LHCN-M2 (cell line): ENCODE measurements at regions not wholly inside any gene's neighbourhood (a gene's known extent, or its start where the extent isn't known, plus 50 kb on each side); places are given as distances from the start of the nearest gene placed in this dataset.
"Not testable (repeated sequence)": the region's sequence is repeated elsewhere in the genome, so short reads cannot be mapped to it uniquely, and the experiment has no call there.

Experiments used
- DNase-seq: peaks from one replicate; pipeline ENCODE4 v3.0.0-alpha.2; 2012; ENCODE audit warnings: low read depth

DNA sequence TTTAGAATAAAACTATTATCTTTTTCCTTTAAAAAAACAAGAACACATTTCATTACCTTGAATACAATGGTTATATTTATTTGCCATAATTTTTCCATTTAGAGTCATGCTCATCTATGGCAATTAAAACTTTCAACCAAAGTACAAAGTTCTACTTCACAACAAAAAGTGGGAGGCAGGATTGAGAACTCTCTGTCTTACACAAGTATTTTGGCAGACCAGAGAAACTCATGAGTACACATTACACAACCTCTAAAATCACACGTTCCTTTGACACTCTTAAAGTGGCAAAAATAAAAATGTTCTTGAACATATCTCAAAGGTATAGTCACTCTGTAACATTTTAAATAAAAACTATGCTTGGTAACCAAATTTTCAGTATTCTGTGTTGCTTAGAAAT, 213.4 kb downstream of the IL15 start:
- DNase-seq = no peak

DNA sequence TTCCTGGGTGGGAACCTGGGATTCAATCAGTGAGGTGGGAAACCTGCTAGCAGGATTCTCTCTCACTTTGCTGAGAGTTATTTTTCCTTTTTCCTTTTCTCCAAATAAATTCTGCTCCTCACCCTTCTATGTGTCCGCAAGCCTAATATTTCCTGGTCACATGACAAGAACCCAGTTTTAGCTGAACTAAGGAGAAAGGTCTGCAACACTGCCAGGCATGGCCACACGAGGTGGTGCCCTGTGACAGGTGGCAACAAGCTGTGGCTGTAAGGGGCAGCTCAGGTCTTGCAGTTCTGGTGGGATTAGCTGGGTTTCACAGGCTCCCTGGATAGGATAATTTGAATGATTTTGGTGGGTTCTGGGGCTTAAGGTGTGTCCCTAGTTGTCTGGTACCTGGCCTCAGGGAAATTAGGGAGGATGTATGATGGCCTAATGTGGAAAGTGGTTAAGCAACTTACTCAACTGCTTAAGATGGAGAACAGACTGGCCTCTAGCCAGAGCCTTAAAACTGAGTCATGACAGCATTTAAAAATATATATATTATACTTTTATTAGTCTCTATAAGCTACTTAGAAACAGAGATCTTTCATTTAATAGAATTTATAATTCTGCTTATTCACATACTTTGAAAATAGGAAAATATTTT, 215.0 kb downstream of the IL15 start:
- no peak for DNase-seq

DNA sequence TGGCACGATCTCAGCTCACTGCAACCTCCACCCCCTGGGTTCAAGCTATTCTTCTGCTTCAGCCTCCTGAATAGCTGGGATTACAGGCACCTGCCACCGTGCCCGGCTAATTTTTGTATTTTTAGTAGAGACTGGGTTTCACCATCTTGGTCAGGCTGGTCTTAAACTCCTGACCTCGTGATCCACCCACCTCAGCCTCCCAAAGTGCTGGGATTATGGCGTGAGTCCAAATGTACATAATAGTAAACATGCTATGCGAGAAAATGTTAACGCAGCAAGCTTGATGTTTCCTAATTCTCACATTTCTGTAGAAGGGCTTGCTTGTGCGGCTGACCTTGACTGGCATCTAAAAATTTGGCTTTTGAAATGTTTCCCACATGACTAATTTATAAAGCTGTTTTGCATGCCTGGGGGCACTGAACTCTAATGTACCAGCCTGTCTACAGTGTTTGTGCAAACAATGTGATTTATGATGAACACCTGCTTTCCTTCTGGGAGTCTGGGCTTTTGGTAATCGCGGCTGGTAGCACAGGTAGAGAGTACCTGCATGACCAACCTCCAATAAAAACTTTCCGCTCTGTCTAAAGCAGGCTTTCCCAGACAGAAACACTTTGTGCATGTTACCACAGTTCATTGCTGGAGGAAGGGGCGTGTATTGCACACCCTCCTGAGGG, 216.8 kb downstream of the IL15 start:
- peak; percentile 37 for DNase-seq

DNA sequence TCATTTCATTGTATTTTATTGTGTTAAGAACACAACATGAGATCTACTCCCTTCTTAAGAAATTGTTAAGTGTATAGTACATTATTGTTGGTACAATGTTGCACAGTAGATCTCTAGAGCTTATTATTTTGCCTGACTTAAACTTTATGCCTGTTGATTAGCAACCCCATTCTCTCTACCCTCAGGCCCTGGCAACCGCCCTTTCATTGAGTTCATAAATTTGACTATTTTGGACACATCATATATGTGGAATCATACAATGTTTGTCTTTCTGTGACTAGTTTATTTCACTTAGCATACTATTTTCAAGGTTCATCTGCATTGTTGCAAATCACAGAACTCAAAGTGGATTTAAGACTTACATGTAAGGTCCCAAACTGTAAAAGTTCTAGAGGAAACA, 222.1 kb downstream of the IL15 start:
- DNase-seq = no peak

DNA sequence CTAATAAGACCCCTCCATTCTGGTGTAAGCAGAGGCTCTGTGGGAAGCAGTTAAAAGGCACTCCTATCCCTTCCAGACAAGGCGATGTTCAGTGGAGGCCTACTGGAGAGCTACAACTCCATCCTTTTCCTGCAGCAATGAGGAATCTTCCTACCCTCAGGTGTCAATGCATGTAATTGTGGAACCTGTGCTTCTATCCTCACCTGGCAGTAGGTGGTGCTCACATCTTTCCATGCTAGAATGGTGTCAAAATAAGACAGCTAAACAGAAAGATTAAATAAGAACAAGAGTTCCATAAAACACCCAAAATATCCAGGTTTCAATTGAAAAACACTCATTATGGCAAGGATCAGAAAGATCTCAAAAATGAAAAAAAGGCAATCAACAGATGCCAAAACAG, 224.6 kb downstream of the IL15 start:
- DNase-seq = no peak

DNA sequence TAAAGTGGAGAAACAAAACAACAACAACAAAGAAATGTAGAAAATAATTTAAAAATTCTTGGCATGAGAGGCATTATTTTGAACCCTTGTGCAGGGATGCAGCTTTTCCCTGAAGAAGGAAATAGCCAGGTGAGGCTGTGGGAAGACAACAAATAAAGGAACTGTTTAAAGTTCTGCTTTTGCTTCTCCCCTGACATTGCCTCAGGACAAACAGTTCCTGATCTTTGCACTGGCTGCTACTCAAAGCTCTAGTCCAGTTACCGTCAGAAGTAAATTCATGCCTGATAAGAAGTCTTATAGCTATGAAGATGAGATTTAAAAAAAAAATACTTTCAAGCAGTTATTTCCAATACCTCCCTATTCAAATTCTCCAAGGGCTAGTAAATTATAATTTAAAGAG, 233.8 kb downstream of the IL15 start:
- no peak for DNase-seq

DNA sequence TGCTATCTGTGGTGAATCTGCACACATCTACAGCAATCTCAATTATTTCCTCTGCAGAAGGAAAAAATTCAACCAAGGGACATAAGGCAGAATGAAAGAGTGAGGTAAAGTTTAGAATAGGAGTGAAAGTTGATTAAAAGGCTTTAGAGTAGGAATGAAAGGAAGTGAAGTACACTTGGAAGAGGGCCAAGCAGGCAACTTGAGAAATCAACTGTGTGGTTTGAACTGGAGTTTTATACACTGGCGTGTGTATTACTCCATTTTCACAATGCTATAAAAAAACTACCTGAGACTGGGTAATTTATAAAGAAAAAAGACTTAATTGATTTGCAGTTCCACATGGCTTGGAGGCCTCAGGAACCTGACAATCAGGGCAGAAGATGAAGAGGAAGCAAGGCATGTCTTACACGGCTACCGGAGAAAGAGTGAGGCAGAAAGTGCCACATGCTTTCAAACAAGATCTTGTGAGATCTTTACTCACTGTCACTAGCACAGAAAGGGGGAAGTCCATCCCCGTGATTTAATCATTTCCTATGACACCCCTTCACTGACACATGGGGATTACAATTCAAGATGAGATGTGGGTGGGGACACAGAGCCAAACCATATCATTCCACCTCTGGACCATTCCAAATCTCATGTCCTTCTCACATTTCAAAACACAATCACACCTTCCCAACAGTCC, 234.8 kb downstream of the IL15 start:
- peak; percentile 44 for DNase-seq

DNA sequence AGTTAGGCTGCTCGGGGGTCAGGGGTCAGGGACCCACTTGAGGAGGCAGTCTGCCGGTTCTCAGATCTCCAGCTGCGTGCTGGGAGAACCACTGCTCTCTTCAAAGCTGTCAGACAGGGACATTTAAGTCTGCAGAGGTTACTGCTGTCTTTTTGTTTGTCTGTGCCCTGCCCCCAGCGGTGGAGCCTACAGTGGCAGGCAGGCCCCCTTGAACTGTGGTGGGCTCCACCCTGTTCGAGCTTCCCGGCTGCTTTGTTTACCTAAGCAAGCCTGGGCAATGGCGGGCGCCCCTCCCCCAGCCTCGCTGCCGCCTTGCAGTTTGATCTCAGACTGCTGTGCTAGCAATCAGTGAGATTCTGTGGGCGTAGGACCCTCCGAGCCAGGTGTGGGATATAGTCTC, 246.3 kb downstream of the IL15 start:
- DNase-seq = not testable (repeated sequence)

DNA sequence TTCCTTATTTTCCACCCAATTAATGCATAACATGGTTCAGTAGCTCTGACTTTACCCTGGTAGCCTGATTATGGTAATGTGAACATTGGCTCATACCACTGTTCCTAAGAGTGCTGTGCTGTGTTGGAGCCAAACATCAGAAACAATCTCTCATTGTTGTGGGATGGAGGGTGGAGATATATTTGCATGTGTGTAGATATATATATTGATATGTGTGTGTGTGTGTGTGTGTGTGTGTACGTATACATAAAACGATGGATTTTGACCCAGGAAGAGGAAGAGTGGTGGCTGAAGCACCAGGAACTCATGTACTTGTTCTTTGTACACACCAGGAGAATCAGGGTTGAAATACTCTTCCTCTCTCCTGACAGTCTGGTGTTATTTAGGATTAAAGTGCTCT, 247.7 kb downstream of the IL15 start:
- DNase-seq = no peak

DNA sequence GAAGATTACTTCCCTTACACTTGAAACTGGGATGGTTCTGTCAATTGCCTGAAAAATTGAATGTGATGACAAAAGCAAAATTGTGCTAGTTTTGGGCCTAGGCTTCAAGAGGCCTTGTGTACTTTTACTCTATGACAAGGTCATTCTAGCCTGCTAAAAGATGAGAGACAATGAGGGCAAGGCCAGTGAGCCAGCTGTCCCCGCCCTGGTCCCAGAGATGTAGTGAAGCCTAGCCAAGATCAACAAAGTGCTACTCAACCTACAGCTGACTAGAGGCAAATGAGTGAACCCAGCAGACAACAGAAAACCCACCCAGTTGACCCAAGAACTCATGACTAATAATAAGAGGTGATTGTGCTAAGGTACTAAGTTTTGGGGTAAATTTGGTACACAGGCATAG, 248.7 kb downstream of the IL15 start:
- DNase-seq = peak; percentile 14

DNA sequence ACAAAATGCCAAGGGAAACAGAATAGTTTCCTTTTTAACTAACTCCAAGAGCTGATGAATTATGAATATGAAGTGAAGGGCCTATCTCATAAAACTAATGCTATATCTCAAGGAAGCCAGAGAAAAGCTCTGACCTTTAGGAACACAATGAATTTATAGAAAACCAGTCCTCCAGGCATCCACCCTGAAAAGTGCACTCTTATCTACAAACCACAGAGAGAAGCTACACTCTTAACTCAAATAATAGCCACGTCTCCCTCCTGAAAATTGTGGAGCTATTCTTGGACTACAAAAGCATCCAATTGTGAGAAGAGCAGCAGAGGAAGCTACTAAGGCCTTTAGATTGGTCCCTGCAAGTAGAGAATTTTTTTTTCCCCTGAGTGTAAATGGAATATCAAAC, 253.9 kb downstream of the IL15 start:
- DNase-seq = no peak

DNA sequence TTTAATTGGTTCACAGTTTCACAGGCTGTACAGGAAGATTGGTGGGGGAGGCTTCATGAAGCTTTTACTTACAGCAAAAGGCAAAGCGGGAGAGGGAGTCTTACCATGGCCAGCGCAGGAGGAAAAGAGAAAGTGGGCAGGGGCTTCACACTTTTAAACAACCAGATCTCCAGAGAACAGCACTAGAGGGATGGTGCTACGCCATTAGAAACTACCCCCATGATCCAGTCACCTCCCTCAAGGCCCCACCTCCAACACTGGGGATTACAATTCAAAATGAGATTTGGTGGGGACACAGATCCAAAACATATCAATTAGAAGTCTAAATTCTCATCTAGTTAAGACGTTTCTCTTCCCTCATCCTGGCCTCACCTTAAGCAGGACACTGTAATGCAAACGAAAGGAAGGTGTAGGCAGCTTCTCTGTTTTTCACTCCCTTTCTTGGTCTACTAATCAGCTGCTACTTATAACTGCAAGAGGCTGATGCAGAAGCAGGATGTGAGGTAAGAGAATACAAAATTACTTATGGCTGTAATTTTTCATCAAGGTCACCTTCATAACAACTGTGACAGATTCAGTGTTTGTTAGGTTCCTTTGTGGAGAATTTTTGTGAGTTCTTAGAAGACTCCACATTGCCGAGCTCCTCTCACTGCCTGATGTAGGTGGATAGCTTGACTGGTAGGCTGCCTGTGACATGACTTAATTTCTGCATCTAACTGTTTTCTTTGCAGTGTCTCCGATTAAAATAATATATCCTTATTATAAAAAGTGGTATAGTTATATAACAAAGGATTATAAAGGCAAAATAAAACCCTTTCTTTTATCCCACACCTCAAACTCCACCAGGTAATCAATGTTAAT, 255.1 kb downstream of the IL15 start:
- DNase-seq = no peak

DNA sequence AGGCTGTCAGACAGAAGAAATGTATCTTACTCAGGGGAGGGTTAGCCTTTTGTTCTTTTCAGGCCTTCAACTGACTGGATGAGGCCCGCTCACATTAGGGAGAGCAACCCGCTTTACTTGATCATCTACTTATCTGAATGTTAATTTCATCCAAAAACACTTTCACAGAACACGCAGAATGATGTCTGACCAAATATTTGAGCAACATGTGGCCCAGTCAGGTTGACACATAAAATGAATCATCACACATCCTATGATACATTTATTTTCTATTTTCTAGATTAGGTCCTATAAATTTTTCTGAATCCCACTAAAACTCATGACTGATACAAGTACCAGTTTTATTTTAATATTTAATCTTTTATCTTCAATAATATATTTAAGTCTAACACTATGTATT, 260.3 kb downstream of the IL15 start:
- peak; percentile 11 for DNase-seq

DNA sequence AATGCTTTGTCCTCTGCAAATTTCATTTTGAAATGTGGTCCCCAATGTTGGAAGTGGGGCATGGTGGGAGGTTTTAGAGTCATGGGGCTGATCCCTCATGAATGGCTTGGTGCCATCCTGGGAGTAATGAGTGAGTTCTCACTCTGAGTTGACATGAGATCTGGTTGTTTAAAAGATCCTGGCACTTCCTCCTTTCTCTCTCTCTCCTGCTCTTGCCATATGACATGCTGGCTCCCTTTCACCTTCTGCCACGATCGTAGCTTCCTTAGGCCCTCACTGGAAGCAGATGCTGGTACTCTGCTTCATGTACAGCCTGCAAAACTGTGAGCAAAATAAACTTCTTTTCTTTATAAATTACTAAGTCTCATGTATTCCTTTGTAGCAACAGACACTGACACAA, 262.0 kb downstream of the IL15 start:
- DNase-seq = no peak

DNA sequence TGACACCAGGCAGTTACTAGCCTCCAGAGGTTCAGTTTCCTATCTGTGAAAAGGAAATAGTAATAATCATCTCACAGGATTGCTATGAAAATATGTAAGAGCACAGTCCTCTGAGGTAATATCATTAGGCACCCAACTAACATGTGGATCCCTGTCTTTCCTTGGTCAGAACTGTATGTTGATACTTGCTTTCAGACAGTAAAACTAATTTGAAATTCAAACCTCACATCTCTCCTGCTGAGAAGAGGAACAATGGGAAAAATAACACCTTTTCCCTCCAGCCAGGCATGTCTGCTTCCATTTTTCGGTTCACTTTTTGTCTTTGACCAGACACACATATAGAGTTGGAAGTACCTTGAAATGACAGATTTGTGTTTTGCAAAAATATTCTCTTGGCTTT, 262.7 kb downstream of the IL15 start:
- no peak for DNase-seq

DNA sequence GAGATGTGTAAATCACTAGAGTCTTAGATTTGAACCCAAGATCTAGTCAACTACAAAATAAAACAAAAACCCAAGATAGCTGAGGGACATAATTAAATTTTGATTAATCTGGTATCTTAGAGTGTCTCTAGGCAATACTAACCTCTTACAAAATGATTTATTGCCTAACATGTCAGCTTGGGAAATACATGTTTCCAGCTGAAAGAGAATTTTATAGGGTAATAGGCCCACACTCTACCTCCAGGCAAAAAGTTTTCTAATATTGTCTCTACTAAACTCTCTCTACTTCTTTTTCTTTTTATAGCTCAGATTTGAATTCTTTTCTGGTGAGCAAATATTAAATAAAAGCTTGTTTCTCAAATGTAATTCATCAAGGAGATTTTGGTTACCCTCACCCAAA, 263.2 kb downstream of the IL15 start:
- DNase-seq = no peak

DNA sequence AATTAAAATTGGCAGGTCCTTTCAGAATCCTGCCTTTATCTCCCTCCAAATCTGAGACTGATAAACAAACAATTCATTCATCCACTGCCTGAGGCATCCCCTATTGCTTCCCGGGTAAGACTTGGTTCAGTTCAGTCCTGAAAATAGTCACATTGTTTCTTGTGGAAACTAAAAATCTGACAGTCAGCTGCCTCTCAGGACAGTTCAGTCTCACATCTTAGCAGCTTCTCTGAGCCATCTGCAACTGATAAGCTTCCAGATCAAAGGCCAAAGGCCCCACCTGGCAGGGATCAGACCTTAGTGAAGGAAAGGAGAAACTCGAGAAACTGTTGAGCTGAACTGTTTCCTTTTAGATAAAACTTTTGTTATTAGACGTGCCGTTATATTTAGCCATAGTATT, 264.5 kb downstream of the IL15 start:
- DNase-seq = no peak

DNA sequence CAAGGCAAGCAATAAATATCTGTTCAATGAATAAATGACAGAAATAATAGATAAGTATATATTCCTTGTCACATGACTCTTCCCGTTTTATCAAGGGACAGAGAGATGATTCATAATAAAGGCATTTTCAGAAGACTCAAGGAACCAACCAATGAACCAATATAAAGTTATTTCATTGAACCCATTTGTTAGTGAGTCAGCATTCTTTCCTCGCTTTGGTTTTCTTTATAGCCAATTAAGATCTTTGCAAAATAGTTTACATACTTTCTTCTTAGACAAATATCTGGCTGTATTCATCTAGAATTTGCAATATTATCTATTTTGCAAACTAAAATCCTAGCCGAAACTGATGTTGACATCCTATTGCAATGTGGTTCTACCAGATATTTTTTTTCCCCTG, 269.4 kb downstream of the IL15 start:
- DNase-seq = peak; percentile 72

DNA sequence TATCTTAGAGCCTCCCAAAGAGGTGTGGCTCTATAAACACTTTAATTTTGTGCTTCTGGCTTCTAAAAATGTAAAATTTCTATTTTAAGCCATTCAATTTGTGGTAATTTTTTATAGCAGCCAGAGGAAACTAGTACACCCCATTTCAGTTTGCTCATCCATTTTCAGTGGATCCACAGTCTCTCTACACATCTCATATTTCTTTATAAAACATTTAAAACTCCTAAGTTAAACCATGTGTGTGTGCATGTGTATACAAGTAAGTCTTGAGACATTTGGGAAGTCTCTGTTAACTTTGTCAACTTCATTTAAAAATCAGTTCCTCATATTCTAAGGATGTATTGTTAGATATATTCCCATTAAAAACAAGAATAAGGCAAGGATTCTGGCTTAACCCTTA, 273.2 kb downstream of the IL15 start:
- no peak for DNase-seq

DNA sequence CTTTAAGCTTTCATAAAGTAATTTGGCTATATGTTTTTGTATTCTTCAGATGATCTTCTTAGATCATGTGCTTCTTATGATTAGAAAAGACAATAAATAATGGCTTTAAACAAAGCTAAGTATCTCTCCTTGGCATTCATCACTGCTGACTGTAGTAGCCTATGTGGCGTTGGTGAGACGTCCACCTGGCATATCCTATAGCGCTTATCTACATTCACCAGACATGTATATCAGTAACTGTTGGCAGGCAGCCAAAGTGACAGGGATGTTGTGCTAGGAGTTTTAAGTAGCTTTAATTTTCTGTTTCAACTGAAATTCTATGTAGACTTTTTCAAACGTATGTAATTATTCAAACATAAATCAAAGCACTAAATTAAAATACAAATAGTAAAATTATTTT, 276.4 kb downstream of the IL15 start:
- no peak for DNase-seq

DNA sequence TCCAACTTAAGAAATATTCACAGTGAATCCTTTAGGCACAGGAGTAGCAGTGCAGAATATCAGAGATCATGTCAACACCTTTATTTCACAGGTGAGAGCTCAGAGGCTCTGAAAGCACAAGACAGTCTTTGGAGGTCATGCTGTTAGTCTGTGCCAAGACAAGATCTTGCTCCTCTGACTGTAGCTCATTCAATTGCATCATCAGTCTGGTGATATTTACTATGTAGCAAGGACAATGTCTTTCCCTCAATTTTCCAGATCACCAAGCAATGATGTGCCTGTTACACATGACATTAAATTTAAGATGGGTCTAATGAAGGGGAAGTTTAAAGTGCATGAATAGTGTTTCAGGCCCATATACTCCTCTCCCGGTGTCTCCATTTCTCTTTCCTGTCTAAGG, 277.5 kb downstream of the IL15 start:
- DNase-seq = no peak

DNA sequence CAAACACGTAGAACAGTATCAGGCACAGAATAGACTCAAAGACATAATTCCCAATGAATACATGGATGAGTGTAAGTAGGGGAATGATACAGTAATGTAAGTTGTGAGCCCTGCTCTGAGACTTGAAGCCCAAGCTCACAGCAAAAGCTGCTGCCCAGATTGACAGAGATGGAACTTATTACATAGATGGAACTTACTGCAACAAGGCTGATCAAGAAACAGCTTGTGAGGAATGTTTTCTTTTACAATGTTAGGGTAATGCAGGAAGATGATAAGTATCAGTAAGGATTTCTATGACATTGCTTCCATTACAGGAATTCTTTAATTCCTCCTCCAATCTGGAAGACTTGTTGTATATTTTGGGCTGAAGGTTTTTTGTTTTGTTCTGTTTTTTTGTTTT, 278.4 kb downstream of the IL15 start:
- no peak for DNase-seq
